ENCODE measurements at regions not wholly inside any gene's neighbourhood (a gene's known extent, or its start where the extent isn't known, plus 50 kb on each side); places are given as distances from the start of the nearest gene placed in this dataset.

DNA sequence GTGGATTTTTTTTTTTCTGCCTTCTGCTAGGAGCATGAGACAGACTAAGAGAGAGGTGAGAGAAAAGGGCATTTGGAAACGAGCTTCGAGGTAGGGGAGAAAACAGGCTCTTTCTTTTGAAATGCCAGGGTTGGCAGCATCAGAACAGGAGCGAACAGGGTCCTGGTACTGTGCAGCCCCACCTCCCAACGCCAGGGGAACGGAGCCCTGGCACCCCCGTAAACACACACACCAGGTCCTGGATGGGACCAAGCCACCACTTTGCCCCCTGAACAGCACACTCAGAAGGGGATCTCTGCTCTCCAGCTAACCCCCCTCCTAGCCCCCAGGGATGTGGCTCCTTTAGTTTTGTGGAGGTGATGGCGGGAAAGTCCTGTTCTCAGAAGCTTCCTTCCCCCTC lies 127.1 kb downstream of the CTTN start:
- TF ChIP-seq POLR2A (IDR thresholded peaks at IDR 0.05) = no peak
- TF ChIP-seq, protein P1, sequence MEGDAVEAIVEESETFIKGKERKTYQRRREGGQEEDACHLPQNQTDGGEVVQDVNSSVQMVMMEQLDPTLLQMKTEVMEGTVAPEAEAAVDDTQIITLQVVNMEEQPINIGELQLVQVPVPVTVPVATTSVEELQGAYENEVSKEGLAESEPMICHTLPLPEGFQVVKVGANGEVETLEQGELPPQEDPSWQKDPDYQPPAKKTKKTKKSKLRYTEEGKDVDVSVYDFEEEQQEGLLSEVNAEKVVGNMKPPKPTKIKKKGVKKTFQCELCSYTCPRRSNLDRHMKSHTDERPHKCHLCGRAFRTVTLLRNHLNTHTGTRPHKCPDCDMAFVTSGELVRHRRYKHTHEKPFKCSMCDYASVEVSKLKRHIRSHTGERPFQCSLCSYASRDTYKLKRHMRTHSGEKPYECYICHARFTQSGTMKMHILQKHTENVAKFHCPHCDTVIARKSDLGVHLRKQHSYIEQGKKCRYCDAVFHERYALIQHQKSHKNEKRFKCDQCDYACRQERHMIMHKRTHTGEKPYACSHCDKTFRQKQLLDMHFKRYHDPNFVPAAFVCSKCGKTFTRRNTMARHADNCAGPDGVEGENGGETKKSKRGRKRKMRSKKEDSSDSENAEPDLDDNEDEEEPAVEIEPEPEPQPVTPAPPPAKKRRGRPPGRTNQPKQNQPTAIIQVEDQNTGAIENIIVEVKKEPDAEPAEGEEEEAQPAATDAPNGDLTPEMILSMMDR (IDR thresholded peaks at IDR 0.05) = no peak
